Naive thymus-derived CD8-positive, alpha-beta T cell (primary cell): ENCODE measurements at regions not wholly inside any gene's neighbourhood (a gene's known extent, or its start where the extent isn't known, plus 50 kb on each side); places are given as distances from the start of the nearest gene placed in this dataset.
A peak's percentile ranks its signal among the peaks of the same experiment; 100 is the strongest.

Experiments
- ATAC-seq, 2 donors: fragments of 150-1000 bp; cut with Tn5 transposase in 1 of 2; sonication (Bioruptor Pico), chemical (Tn5 transposase) in 1 of 2; 1 replicate in 1 of 2; 2 replicates in 1 of 2; pipeline ENCODE4 v1.10.0; 2021; ENCODE audit warnings: mild to moderate bottlenecking in 2 of 2, moderate library complexity in 2 of 2
- POLR2A ChIA-PET: fragments of 350-600 bp; sonication (Branson Sonifier 250); formaldehyde crosslinking; loops from one replicate; lab custom pipeline; 2021; ENCODE audit warnings: antibody characterized with exemption; lab: Charles Lee
- DNase-seq, 10 donors: peaks; one replicate each; pipeline versions ENCODE4 v3.0.0 to v3.0.0-alpha.2; 2020 to 2022
- H3K27ac Mint-ChIP-seq, 10 donors: one replicate each; pipeline ENCODE4 v1.8.0; 2020 to 2022; ENCODE audit warnings: mild to moderate bottlenecking in 10 of 10, mixed read lengths in 10 of 10, moderate library complexity in 4 of 10, inconsistent platforms in 1 of 10
- H3K27me3 Mint-ChIP-seq, 5 donors: one replicate each; pipeline ENCODE4 v1.8.0; 2021 to 2022; ENCODE audit warnings: mixed read lengths in 5 of 5
- H3K36me3 Mint-ChIP-seq, 3 donors: one replicate each; pipeline ENCODE4 v1.8.0; 2020 to 2022; ENCODE audit warnings: mixed read lengths in 3 of 3, mild to moderate bottlenecking in 2 of 3, inconsistent platforms in 1 of 3
- H3K4me1 Mint-ChIP-seq, 4 donors: one replicate each; pipeline ENCODE4 v1.8.0; 2021 to 2022; ENCODE audit warnings: mixed read lengths in 4 of 4
- H3K4me3 Mint-ChIP-seq, 10 donors: one replicate each; pipeline ENCODE4 v1.8.0; 2020 to 2022; ENCODE audit warnings: mild to moderate bottlenecking in 10 of 10, mixed read lengths in 10 of 10, moderate library complexity in 6 of 10, inconsistent platforms in 1 of 10
- H3K9me3 Mint-ChIP-seq, 9 donors: one replicate each; pipeline ENCODE4 v1.8.0; 2020 to 2022; ENCODE audit warnings: mixed read lengths in 9 of 9, mild to moderate bottlenecking in 3 of 9, inconsistent platforms in 1 of 9, moderate library complexity in 1 of 9

DNA sequence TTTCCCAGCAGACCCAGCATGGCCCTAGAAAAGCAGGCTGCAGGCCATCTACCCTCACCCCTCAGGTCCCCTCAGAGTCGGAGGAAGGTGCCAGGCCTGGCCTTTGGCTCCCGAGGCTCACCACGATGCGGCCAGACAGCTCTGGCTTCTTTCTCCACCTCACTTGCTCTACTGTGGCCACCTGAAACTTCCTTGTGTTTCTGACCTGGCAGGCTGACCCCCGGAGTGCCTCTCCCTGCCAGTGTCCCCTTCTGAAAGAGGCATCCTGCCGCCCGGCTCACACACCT is 375.0 kb upstream of the HS6ST1 start:
- H3K27ac Mint-ChIP-seq = peak overlapping the region in 3 of 10 donors; percentile 24 to 53 (median 35)

DNA sequence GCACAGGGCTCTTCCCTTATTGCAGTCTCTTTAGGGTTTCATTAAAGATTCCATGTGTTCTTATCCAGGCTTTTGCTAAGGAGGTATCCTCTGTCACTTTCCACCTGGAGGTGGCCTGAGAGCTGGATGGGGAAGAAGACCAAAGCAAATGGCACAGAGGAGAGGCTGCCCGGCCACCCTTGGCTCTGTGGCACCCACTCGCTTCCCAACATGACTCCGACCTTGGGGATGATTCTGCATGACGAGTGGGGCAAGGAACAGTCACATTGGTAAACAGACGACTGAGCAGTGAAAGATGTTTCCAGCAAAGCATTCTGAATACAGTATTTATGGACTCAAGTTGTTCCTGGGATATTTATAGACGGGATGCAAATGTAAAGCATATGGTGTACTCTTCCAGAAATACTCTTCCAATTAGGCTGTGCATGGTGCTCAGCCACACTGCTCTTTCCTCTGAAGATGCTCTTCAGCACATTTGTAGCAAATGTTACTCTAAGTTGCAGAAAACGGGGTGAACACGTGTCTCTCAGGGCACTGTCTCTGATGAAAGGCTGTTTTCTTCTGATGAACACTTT is 377.1 kb upstream of the HS6ST1 start:
- Mint-ChIP-seq H3K9me3 (no peaks in the 10 kb centered on the region), H3K4me3 (no peak overlapping the region), H3K4me1 (no peaks in the 10 kb centered on the region), H3K36me3 (no peaks in the 10 kb centered on the region), H3K27ac (no peak overlapping the region), H3K27me3 (peaks cover 2 to 25% (median 7%) of the 10 kb centered on the region in 5 donors)
- DNase-seq (no peak), ATAC-seq (no peak)
- POLR2A ChIA-PET = interaction anchor here (0.6 kb wide), 1 partner anchor 27 kb away, joined by 5 read pairs; no protein-coding TSS in a partner anchor

More for the DNA sequence above, 375.0 kb upstream of the HS6ST1 start:
- no peaks in the 10 kb centered on the region for H3K36me3 Mint-ChIP-seq
- ATAC-seq = no peak
- H3K9me3 Mint-ChIP-seq = no peaks in the 10 kb centered on the region
- H3K4me3 Mint-ChIP-seq = no peak overlapping the region
- POLR2A ChIA-PET = no interaction called here
- peaks cover 0 to 4% (median 0%) of the 10 kb centered on the region in 4 donors for H3K4me1 Mint-ChIP-seq
- no peak for DNase-seq
- peaks cover 2 to 28% (median 9%) of the 10 kb centered on the region in 5 donors for H3K27me3 Mint-ChIP-seq

- Mint-ChIP-seq H3K4me1 (no peaks in the 10 kb centered on the region), H3K36me3 (no peaks in the 10 kb centered on the region), H3K4me3 (no peak overlapping the region), H3K9me3 (no peaks in the 10 kb centered on the region), H3K27ac (no peak overlapping the region), H3K27me3 (peaks cover 2 to 24% (median 7%) of the 10 kb centered on the region in 5 donors)
- ATAC-seq = no peak
- POLR2A ChIA-PET = no interaction called here
- no peak for DNase-seq
These were observed 377.8 kb upstream of the HS6ST1 start for GRCh38 chr2:128696421-128696820.

GRCh38 chr2:128701418-128701817 is 382.8 kb upstream of the HS6ST1 start:
- peaks cover 0 to 6% (median 0%) of the 10 kb centered on the region in 3 donors for H3K36me3 Mint-ChIP-seq
- POLR2A ChIA-PET = no interaction called here
- H3K4me1 Mint-ChIP-seq = no peaks in the 10 kb centered on the region
- no peak for ATAC-seq
- H3K27me3 Mint-ChIP-seq = peaks cover 4 to 14% (median 7%) of the 10 kb centered on the region in 5 donors
- peaks cover 3 to 13% (median 6%) of the 10 kb centered on the region in 9 donors for H3K9me3 Mint-ChIP-seq
- DNase-seq = no peak
- H3K27ac Mint-ChIP-seq = no peak overlapping the region
- H3K4me3 Mint-ChIP-seq = no peak overlapping the region

- POLR2A ChIA-PET = no interaction called here
- Mint-ChIP-seq H3K27ac (no peak overlapping the region), H3K4me3 (no peak overlapping the region), H3K4me1 (no peaks in the 10 kb centered on the region), H3K36me3 (peaks cover 0 to 6% (median under 1%) of the 10 kb centered on the region in 3 donors), H3K9me3 (peaks cover 5 to 22% (median 12%) of the 10 kb centered on the region in 9 donors), H3K27me3 (peaks cover 3 to 9% (median 5%) of the 10 kb centered on the region in 5 donors)
- no peak for DNase-seq
- no peak for ATAC-seq
These were observed 383.9 kb upstream of the HS6ST1 start for GRCh38 chr2:128702616-128703015.

GRCh38 chr2:128708106-128708816 is 389.6 kb upstream of the HS6ST1 start:
- Mint-ChIP-seq H3K4me3 (no peak overlapping the region), H3K27ac (no peak overlapping the region), H3K36me3 (peaks cover 0 to 25% (median 6%) of the 10 kb centered on the region in 3 donors), H3K27me3 (peaks cover 6 to 17% (median 10%) of the 10 kb centered on the region in 5 donors), H3K4me1 (peaks cover 0 to 9% (median 0%) of the 10 kb centered on the region in 4 donors), H3K9me3 (peaks cover 13 to 51% (median 39%) of the 10 kb centered on the region in 9 donors)
- ATAC-seq (no peak), DNase-seq (no peak)
- POLR2A ChIA-PET = no interaction called here

GRCh38 chr2:128710242-128710641 is 391.6 kb upstream of the HS6ST1 start:
- POLR2A ChIA-PET = no interaction called here

DNA sequence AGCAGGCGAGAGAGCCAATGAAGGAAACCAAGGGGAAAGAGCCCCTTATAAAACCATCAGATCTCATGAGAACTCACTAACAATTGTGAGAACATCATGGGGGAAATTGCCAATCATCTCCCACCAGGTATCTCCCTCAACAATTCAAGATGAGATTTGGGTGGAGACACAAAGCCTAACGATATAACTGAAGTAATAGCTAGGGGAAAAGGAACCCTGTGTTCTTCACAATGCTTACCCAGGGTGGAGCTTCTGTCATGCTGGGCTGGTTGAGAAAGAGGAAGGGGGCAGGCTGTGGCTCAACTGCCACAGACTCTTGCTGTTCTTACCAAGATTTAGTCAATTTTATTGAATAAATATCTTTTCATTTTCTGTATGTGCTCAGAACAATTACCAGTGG is 392.1 kb upstream of the HS6ST1 start:
- POLR2A ChIA-PET = no interaction called here
- peaks cover 7 to 31% (median 16%) of the 10 kb centered on the region in 5 donors for H3K27me3 Mint-ChIP-seq
- H3K36me3 Mint-ChIP-seq = peaks cover 0 to 25% (median 0%) of the 10 kb centered on the region in 3 donors
- H3K4me3 Mint-ChIP-seq = no peak overlapping the region
- peaks cover 9 to 45% (median 33%) of the 10 kb centered on the region in 9 donors for H3K9me3 Mint-ChIP-seq
- no peak overlapping the region for H3K27ac Mint-ChIP-seq
- H3K4me1 Mint-ChIP-seq = peaks cover 0 to 9% (median 0%) of the 10 kb centered on the region in 4 donors
- DNase-seq (no peak), ATAC-seq (no peak)

More at GRCh38 chr2:128710242-128710641, 391.6 kb upstream of the HS6ST1 start:
- Mint-ChIP-seq H3K4me3 (no peak overlapping the region), H3K9me3 (peaks cover 9 to 47% (median 33%) of the 10 kb centered on the region in 9 donors), H3K27me3 (peaks cover 7 to 26% (median 11%) of the 10 kb centered on the region in 5 donors), H3K36me3 (peaks cover 0 to 25% (median 1%) of the 10 kb centered on the region in 3 donors), H3K27ac (no peak overlapping the region), H3K4me1 (peaks cover 0 to 9% (median 0%) of the 10 kb centered on the region in 4 donors)
- ATAC-seq (no peak), DNase-seq (no peak)

- Mint-ChIP-seq H3K27ac (no peak overlapping the region), H3K27me3 (peaks cover 15 to 45% (median 28%) of the 10 kb centered on the region in 5 donors), H3K4me1 (peaks cover 0 to 9% (median 0%) of the 10 kb centered on the region in 4 donors), H3K36me3 (peaks cover 0 to 10% (median 0%) of the 10 kb centered on the region in 3 donors), H3K9me3 (peaks cover 4 to 17% (median 12%) of the 10 kb centered on the region in 9 donors), H3K4me3 (no peak overlapping the region)
- ATAC-seq = no peak
- POLR2A ChIA-PET = no interaction called here
- no peak for DNase-seq
These were observed 395.6 kb upstream of the HS6ST1 start for GRCh38 chr2:128714285-128714684.

DNA sequence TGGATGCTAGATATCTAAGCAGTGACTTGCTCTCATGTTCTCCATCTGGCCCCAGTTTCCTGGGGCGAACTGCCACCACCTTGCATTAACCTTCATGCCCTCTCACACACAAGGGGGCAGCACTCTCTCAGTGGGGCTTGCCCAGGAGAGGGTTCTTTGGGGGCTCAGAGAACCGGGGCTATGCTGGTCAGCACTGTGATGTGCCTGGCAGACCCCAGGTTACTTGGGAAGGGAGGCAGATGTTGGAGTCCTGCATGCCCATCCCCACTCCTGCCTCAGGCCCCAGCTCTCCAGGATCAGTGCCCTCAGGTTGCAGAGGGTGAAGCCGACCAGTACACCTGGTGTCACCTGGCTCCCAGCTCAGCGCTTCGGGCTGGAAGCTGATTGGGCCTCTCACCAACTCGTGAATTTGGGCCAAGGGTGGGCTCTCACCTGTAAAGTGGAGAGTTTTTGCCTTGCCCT is 396.2 kb upstream of the HS6ST1 start:
- POLR2A ChIA-PET = no interaction called here
- no peak for DNase-seq
- H3K4me1 Mint-ChIP-seq = peaks cover 0 to 9% (median 0%) of the 10 kb centered on the region in 4 donors
- H3K36me3 Mint-ChIP-seq = peaks cover 0 to 4% (median 0%) of the 10 kb centered on the region in 3 donors
- no peak overlapping the region for H3K27ac Mint-ChIP-seq
- H3K9me3 Mint-ChIP-seq = peaks cover 0 to 12% (median 6%) of the 10 kb centered on the region in 9 donors
- ATAC-seq = no peak
- H3K27me3 Mint-ChIP-seq = peaks cover 14 to 45% (median 28%) of the 10 kb centered on the region in 5 donors
- no peak overlapping the region for H3K4me3 Mint-ChIP-seq

GRCh38 chr2:128715360-128715759 is 396.7 kb upstream of the HS6ST1 start:
- POLR2A ChIA-PET = no interaction called here
- H3K36me3 Mint-ChIP-seq = no peaks in the 10 kb centered on the region
- H3K4me1 Mint-ChIP-seq = peaks cover 0 to 6% (median 0%) of the 10 kb centered on the region in 4 donors
- no peak overlapping the region for H3K27ac Mint-ChIP-seq
- no peak for DNase-seq
- peaks cover 10 to 45% (median 28%) of the 10 kb centered on the region in 5 donors for H3K27me3 Mint-ChIP-seq
- ATAC-seq = no peak
- peaks cover 0 to 7% (median 2%) of the 10 kb centered on the region in 9 donors for H3K9me3 Mint-ChIP-seq
- no peak overlapping the region for H3K4me3 Mint-ChIP-seq

- Mint-ChIP-seq H3K9me3 (peaks cover 0 to 3% (median 0%) of the 10 kb centered on the region in 9 donors), H3K27me3 (peaks cover 10 to 45% (median 28%) of the 10 kb centered on the region in 5 donors), H3K36me3 (no peaks in the 10 kb centered on the region), H3K4me3 (no peak overlapping the region), H3K4me1 (no peaks in the 10 kb centered on the region), H3K27ac (no peak overlapping the region)
- no peak for ATAC-seq
- POLR2A ChIA-PET = no interaction called here
- DNase-seq = no peak
These were observed 397.6 kb upstream of the HS6ST1 start for GRCh38 chr2:128716299-128716721.
